HL-60 (cell line): ENCODE measurements at regions not wholly inside any gene's neighbourhood (a gene's known extent, or its start where the extent isn't known, plus 50 kb on each side); places are given as distances from the start of the nearest gene placed in this dataset.

Experiments
- DNase-seq, 2 experiments: peaks; one replicate each; pipeline ENCODE4 v3.0.0-alpha.2; 2010 to 2020; ENCODE audit warnings: low read depth in 1 of 2, low spot score in 1 of 2
- H3K27ac ChIP-seq: fragments of 250-450 bp; sonication (Bioruptor Pico); replicated peaks from 2 replicates; pipeline ENCODE4 v1.5.1; 2020; ENCODE audit warnings: mild to moderate bottlenecking, moderate library complexity
- H3K27me3 ChIP-seq: fragments of 250-450 bp; sonication (Bioruptor Pico); 2 replicates; pipeline ENCODE4 v1.5.1; 2021; ENCODE audit warnings: mild to moderate bottlenecking, moderate library complexity; ENCODE audit not compliant: insufficient read depth, poor library complexity, severe bottlenecking
- H3K4me3 ChIP-seq: replicated peaks from 2 replicates; pipeline ENCODE4 v1.5.1; 2011; ENCODE audit warnings: mild to moderate bottlenecking, control low read depth, low read length; ENCODE audit not compliant: insufficient read depth
- GABPA ChIP-seq: IDR thresholded peaks from 2 replicates; pipeline ENCODE4 v1.6.1; 2012; ENCODE audit warnings: low read depth
- POLR2AphosphoS5 ChIP-seq: IDR thresholded peaks from 2 replicates; pipeline ENCODE4 v1.6.1; 2012; ENCODE audit warnings: low read depth
- REST ChIP-seq: IDR thresholded peaks from 2 replicates; pipeline ENCODE4 v1.6.1; 2012; ENCODE audit warnings: low read depth; ENCODE audit not compliant: insufficient replicate concordance
- SPI1 ChIP-seq: IDR thresholded peaks from 2 replicates; pipeline ENCODE4 v1.6.1; 2012; ENCODE audit warnings: low read depth, mild to moderate bottlenecking, borderline replicate concordance
- TF ChIP-seq, protein P1 (sequence below): IDR thresholded peaks from one replicate; pipeline ENCODE4 v1.5.1; 2011; ENCODE audit warnings: low read length, control low read depth, inconsistent platforms; ENCODE audit not compliant: insufficient read depth

DNA sequence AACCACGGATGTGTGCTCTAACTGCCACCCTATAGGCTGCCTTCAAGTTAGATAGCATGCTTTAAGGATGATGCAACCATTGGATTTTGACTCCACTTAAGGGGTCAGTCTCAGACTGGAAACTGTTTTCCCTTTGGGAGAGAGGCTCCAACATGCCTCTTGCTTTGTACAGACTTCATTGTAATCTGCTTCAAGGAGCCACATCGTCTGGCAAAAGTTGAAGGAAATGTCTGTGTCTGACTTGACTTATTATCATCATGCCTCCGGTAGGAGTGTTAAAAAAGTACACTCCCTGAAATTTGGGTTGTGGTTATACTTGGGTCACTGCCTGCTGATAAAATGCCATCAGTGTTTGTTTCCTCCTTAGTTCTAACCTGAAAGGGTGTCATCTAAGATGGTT, 245.4 kb upstream of the CDIN1 start:
- DNase-seq: no peak
- Histone ChIP-seq H3K4me3 (no peak overlapping the region), H3K27ac (no peak overlapping the region)

DNA sequence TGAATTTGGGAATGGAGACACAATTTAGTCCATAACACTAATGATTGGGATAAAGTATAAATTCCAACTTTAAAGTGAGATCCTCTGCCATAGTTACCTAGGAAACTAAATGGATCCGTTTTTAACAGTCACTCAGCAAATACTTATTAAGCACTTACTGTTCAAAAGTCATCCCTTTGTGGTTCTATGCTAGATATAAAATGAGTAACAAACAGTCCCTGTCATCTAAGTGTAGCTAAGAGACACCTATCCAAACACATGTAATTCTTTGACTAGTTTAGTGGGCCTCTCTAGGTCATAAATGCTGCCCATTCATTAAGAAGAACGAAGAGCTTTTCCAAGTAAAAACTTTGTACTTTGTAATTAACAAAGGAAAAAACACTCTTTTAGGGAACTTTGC, 244.2 kb upstream of the CDIN1 start:
- TF ChIP-seq REST (no peak), GABPA (no peak)
- no peak for DNase-seq
- H3K4me3 ChIP-seq: no peak overlapping the region
- no peaks in the 10 kb centered on the region for H3K27me3 ChIP-seq
- H3K27ac ChIP-seq: no peak overlapping the region

More for the DNA sequence above, 245.4 kb upstream of the CDIN1 start:
- no peak for TF ChIP-seq POLR2AphosphoS5
- no peak for TF ChIP-seq GABPA
- TF ChIP-seq REST: no peak
- H3K27me3 ChIP-seq: no peaks in the 10 kb centered on the region

GRCh38 chr15:36335659-36336058, 243.8 kb upstream of the CDIN1 start:
- TF ChIP-seq SPI1: no peak
- TF ChIP-seq GABPA: no peak
- TF ChIP-seq POLR2AphosphoS5: no peak
- TF ChIP-seq REST: no peak
- TF ChIP-seq, protein P1, sequence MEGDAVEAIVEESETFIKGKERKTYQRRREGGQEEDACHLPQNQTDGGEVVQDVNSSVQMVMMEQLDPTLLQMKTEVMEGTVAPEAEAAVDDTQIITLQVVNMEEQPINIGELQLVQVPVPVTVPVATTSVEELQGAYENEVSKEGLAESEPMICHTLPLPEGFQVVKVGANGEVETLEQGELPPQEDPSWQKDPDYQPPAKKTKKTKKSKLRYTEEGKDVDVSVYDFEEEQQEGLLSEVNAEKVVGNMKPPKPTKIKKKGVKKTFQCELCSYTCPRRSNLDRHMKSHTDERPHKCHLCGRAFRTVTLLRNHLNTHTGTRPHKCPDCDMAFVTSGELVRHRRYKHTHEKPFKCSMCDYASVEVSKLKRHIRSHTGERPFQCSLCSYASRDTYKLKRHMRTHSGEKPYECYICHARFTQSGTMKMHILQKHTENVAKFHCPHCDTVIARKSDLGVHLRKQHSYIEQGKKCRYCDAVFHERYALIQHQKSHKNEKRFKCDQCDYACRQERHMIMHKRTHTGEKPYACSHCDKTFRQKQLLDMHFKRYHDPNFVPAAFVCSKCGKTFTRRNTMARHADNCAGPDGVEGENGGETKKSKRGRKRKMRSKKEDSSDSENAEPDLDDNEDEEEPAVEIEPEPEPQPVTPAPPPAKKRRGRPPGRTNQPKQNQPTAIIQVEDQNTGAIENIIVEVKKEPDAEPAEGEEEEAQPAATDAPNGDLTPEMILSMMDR: no peak

GRCh38 chr15:36344887-36345286, 234.5 kb upstream of the CDIN1 start:
- H3K27ac ChIP-seq: no peak overlapping the region
- DNase-seq: no peak
- TF ChIP-seq GABPA: no peak
- TF ChIP-seq, protein P1: no peak
- TF ChIP-seq POLR2AphosphoS5: no peak
- TF ChIP-seq SPI1: no peak
- no peak for TF ChIP-seq REST
- H3K4me3 ChIP-seq: no peak overlapping the region
- no peaks in the 10 kb centered on the region for H3K27me3 ChIP-seq

More at GRCh38 chr15:36335659-36336058, 243.8 kb upstream of the CDIN1 start:
- no peak for DNase-seq
- Histone ChIP-seq H3K27ac (no peak overlapping the region), H3K4me3 (no peak overlapping the region), H3K27me3 (no peaks in the 10 kb centered on the region)
